Mucosa of descending colon (tissue), 3 donors: ENCODE measurements at regions not wholly inside any gene's neighbourhood (a gene's known extent, or its start where the extent isn't known, plus 50 kb on each side); places are given as distances from the start of the nearest gene placed in this dataset.
A peak's percentile ranks its signal among the peaks of the same experiment; 100 is the strongest.

Experiments used
- ATAC-seq: fragments of 200-7000 bp; cut with Tn5 transposase; one replicate; pipeline ENCODE4 v1.9.1; 2020; ENCODE audit warnings: mild to moderate bottlenecking, moderate library complexity
- DNase-seq, 3 donors: peaks; one replicate each; pipeline ENCODE4 v3.0.0-alpha.2; 2020
- H3K36me3 ChIP-seq: fragments of 200-600 bp; one replicate; pipeline ENCODE4 v1.8.0; 2021; ENCODE audit warnings: low read depth, mild to moderate bottlenecking
- H3K4me1 ChIP-seq: fragments of 200-600 bp; one replicate; pipeline ENCODE4 v1.8.0; 2021; ENCODE audit warnings: low read depth, mild to moderate bottlenecking
- H3K4me3 ChIP-seq: fragments of 200-600 bp; one replicate; pipeline ENCODE4 v1.8.0; 2021; ENCODE audit warnings: mild to moderate bottlenecking
- H3K9me3 ChIP-seq: fragments of 200-600 bp; one replicate; pipeline ENCODE4 v1.8.0; 2021; ENCODE audit warnings: mild to moderate bottlenecking
- CTCF ChIP-seq: fragments of 200-600 bp; IDR thresholded peaks from one replicate; pipeline ENCODE4 v1.8.0; 2022; ENCODE audit warnings: antibody characterized with exemption, mild to moderate bottlenecking
- intact Hi-C, 2 donors: fragments of 100-400 bp; cut with DNase I in 1 of 2; cut with micrococcal nuclease in 1 of 2; formaldehyde crosslinking; loops; one replicate each; pipeline versions ENCODE4 v1.11.0 to v1.11.1; 2022; cut with DNase I, micrococcal nuclease
- donor health status: DM: no; HTN: no; CAD: no; lungs with moderate emphysema.
- donor health status: DM: no; HTN: no; CAD: no.
- donor health status: DM: no; HTN: yes; CAD: no.

GRCh38 chr6:1100269-1100668 lies 211.6 kb upstream of the FOXQ1 start:
- no peak for TF ChIP-seq CTCF
- intact Hi-C loops, result no loop called here
- no peaks in the 10 kb centered on the region for H3K36me3 ChIP-seq
- no peaks in the 10 kb centered on the region for H3K9me3 ChIP-seq
- H3K4me3 ChIP-seq, result no peak overlapping the region
- DNase-seq (no peak), ATAC-seq (no peak)
- H3K4me1 ChIP-seq, result no peaks in the 10 kb centered on the region

GRCh38 chr6:1099264-1099663 lies 212.6 kb upstream of the FOXQ1 start:
- H3K9me3 ChIP-seq, result no peaks in the 10 kb centered on the region
- TF ChIP-seq CTCF, result no peak
- intact Hi-C loops, result no loop called here
- no peak for DNase-seq
- H3K4me3 ChIP-seq, result no peak overlapping the region
- H3K4me1 ChIP-seq, result no peaks in the 10 kb centered on the region
- ATAC-seq, result no peak
- H3K36me3 ChIP-seq, result no peaks in the 10 kb centered on the region

DNA sequence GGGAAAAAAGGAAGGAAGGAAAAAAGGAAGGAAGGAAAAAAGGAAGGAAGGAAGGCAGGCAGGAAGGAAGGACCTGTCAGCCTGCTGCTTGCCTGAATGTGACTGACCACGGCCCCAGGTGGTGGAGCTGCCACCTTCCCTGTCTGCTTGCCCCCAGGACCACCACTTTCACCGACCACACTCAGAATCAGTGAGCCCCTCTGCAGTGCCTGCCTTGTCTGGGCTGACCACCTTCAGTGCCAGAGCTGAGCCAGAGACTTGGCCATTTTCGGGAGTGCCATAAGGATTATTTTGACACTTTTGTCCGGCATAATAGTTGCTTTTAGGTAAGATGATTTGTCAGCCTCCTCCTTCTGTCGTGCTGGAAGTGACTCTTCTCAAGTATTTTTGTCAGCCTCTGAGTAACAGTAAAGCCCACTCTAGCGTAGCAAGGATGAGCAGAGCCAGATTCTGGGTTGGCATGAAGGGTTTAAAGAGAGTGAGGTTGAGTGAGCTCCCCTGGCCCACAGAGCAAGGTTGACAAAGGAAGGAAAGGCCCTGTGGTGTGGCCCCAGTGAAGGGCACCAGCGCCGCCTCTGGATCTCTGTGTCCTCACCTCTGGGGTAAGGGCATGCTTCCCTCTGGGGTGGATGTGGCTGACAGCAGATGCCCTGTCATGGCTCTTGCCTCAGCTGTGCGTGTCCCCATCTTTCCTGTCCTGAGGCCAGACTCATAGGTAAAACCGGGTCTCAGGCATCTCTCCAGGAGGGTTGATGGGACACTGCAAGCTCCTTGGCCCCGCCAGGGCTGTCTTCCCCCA lies 214.7 kb upstream of the FOXQ1 start:
- ATAC-seq (no peak), DNase-seq (no peak)
- no peak overlapping the region for H3K4me3 ChIP-seq
- H3K36me3 ChIP-seq, result no peaks in the 10 kb centered on the region
- intact Hi-C loops, result no loop called here
- TF ChIP-seq CTCF, result no peak
- H3K9me3 ChIP-seq, result no peaks in the 10 kb centered on the region
- no peaks in the 10 kb centered on the region for H3K4me1 ChIP-seq

DNA sequence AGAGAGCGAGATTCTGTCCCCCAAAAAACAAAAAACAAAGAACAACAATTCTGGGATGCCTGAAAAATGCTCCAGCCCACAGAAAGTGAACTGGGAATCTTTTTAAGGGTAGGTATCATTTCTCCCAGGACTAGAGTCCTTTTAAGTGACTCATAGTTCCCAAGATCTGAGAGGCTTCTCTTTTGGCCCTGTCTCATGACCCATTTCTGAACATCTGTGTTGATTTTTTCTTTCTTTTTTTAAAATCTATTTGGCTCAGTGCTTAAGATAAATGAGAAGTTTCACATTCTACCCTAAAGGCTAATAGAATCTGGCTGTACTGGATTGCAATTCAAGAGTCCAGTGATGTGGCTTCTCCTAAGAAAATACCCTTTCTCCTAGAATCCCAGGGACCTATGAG lies 217.6 kb upstream of the FOXQ1 start:
- ATAC-seq, result no peak

DNA sequence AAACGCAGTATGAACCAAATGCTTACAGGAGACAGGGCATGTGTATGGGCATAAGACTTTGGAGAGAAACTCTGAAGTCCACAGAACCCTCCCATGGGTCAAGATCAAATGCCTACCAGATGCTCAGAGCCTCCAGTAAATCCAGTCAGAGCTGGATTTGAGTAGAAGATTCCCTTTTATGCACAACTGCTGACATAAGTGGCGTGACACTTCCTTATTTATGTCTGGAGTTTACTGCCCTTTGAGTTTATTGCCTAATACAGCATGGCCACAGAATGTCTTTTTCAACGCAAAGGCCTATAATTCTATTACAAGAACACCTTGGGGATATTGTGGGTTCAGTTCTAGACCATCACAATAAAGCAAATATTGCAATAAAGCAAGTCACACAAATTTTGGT lies 220.0 kb upstream of the FOXQ1 start:
- Histone ChIP-seq H3K36me3 (no peaks in the 10 kb centered on the region), H3K4me1 (peaks cover 10% of the 10 kb centered on the region), H3K4me3 (no peak overlapping the region), H3K9me3 (no peaks in the 10 kb centered on the region)
- no peak for TF ChIP-seq CTCF
- ATAC-seq, result peak; percentile 78
- intact Hi-C loops, result no loop called here
- peak in 1 of 3 donors; percentile 51 for DNase-seq

More for the DNA sequence above, 217.6 kb upstream of the FOXQ1 start:
- DNase-seq, result no peak
- H3K4me3 ChIP-seq, result no peak overlapping the region
- TF ChIP-seq CTCF, result no peak
- H3K4me1 ChIP-seq, result peaks cover 3% of the 10 kb centered on the region
- H3K9me3 ChIP-seq, result no peaks in the 10 kb centered on the region
- intact Hi-C loops, result no loop called here
- H3K36me3 ChIP-seq, result no peaks in the 10 kb centered on the region

DNA sequence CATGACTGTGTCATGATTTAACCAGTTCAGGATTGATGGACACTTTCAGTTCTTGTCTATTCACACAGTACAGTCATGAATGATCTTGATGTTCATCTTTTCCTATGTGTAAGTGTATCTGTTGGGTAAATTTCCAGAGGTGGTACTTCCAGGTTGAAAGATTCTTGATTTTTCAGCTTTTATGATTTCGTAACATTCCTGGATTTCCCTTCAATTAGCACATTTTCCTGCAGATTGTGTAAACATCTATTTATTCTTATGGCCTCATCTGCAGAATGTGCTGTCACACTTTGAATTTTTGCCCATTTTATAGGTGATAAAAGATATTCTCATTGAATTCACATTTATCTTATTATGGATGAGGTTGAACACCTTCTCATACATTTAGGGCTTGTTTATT lies 222.0 kb upstream of the FOXQ1 start:
- intact Hi-C loops, result no loop called here
- Histone ChIP-seq H3K4me3 (no peak overlapping the region), H3K36me3 (no peaks in the 10 kb centered on the region), H3K4me1 (peaks cover 10% of the 10 kb centered on the region), H3K9me3 (no peaks in the 10 kb centered on the region)
- no peak for DNase-seq
- no peak for ATAC-seq
- TF ChIP-seq CTCF, result no peak
